ENCODE measurements at regions not wholly inside any gene's neighbourhood (a gene's known extent, or its start where the extent isn't known, plus 50 kb on each side); places are given as distances from the start of the nearest gene placed in this dataset.
A peak's percentile ranks its signal among the peaks of the same experiment; 100 is the strongest.

GRCh38 chr1:36579039-36579438 lies 96.3 kb upstream of the CSF3R start:
- POLR2A ChIA-PET: no interaction called here
- Mint-ChIP-seq H3K36me3 (no peaks in the 10 kb centered on the region), H3K4me1 (no peaks in the 10 kb centered on the region), H3K27ac (no peak overlapping the region), H3K9me3 (no peaks in the 10 kb centered on the region), H3K27me3 (peaks cover 16% of the 10 kb centered on the region), H3K4me3 (no peak overlapping the region)
- ATAC-seq (ENCODE audit: low read depth): no peak
- no peak for DNase-seq

DNA sequence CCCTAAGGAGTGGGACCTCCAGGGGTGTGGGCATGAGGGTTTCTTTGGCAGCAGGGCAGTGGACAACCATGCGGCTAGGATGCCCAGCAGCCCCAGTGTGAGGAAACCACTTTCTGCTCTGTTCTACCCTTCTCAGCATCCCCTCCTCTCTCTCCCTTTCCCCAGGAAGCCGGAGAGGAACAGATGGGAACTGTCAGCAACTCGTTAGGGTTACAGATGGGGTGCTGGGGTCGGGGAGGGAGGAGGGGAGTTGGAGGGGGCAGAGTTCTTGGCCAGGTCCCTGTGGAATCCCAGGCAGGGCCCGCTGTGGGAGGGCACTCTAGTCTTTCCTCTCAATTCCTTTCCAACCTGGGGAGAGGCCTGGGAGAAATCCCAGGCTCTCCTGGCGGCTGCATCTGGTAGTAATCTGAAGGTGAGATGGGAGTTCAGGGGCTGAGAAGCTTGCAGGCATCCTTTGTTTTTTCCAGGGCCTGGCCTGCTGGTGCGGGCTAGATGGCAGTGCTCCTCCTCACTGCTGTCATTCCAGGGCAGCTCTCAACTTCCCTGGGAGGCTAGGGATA lies 93.9 kb upstream of the CSF3R start:
- H3K27ac Mint-ChIP-seq: no peak overlapping the region
- H3K27me3 Mint-ChIP-seq: peaks cover 17% of the 10 kb centered on the region
- H3K36me3 Mint-ChIP-seq: no peaks in the 10 kb centered on the region
- no peaks in the 10 kb centered on the region for H3K9me3 Mint-ChIP-seq
- ATAC-seq (ENCODE audit: low read depth): no peak
- H3K4me3 Mint-ChIP-seq: no peak overlapping the region
- no peak for DNase-seq
- POLR2A ChIA-PET: no interaction called here
- no peaks in the 10 kb centered on the region for H3K4me1 Mint-ChIP-seq

GRCh38 chr1:36576118-36576517 lies 93.4 kb upstream of the CSF3R start:
- Mint-ChIP-seq H3K4me1 (no peaks in the 10 kb centered on the region), H3K27me3 (peaks cover 17% of the 10 kb centered on the region), H3K9me3 (no peaks in the 10 kb centered on the region), H3K27ac (no peak overlapping the region), H3K36me3 (no peaks in the 10 kb centered on the region), H3K4me3 (no peak overlapping the region)
- ATAC-seq (ENCODE audit: low read depth) (no peak), DNase-seq (peak; percentile 63)
- POLR2A ChIA-PET: no interaction called here

GRCh38 chr1:36573445-36573844 lies 90.7 kb upstream of the CSF3R start:
- Mint-ChIP-seq H3K9me3 (no peaks in the 10 kb centered on the region), H3K27me3 (peaks cover 11% of the 10 kb centered on the region), H3K36me3 (no peaks in the 10 kb centered on the region), H3K4me3 (no peak overlapping the region), H3K4me1 (no peaks in the 10 kb centered on the region), H3K27ac (no peak overlapping the region)
- POLR2A ChIA-PET: no interaction called here
- ATAC-seq (ENCODE audit: low read depth): no peak
- no peak for DNase-seq

- Mint-ChIP-seq H3K27me3 (peaks cover 11% of the 10 kb centered on the region), H3K9me3 (no peaks in the 10 kb centered on the region), H3K4me1 (no peaks in the 10 kb centered on the region), H3K36me3 (no peaks in the 10 kb centered on the region), H3K4me3 (no peak overlapping the region), H3K27ac (no peak overlapping the region)
- ATAC-seq (ENCODE audit: low read depth) (no peak), DNase-seq (no peak)
- POLR2A ChIA-PET: no interaction called here
These were observed 90.2 kb upstream of the CSF3R start for GRCh38 chr1:36572906-36573305.

DNA sequence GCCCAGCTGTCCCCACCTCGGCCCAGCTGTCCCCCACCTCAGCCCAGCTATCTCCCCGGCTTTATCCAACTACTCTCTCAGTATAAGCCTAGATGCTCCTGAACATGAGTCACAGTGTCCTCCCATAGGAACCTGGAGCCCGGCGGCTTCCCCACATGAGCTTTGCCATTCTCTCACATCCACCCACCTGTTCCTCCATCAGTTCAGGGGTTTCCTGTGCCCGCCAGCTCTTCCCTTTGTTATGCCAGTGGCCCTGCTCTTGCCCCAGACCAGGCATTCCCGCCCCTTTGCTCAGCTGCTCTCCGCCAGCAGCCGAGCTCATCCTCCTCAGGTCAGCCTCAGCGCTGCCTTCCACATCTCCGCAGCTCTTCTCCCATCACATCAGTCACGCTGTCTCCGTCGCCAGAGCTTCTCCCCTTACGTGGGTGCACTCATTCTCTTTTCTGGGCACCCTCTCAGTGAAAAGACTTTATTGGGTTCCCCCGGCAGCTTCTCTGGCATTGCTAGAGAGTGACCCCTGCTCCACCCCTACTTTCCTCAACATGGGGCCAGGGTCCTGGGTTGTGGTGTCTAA lies 89.5 kb upstream of the CSF3R start:
- Mint-ChIP-seq H3K4me3 (no peak overlapping the region), H3K27me3 (peaks cover 11% of the 10 kb centered on the region), H3K27ac (no peak overlapping the region), H3K9me3 (no peaks in the 10 kb centered on the region), H3K4me1 (no peaks in the 10 kb centered on the region), H3K36me3 (no peaks in the 10 kb centered on the region)
- DNase-seq (no peak), ATAC-seq (ENCODE audit: low read depth) (no peak)
- POLR2A ChIA-PET: no interaction called here

- no peak overlapping the region for H3K4me3 Mint-ChIP-seq
- no peaks in the 10 kb centered on the region for H3K36me3 Mint-ChIP-seq
- H3K27me3 Mint-ChIP-seq: peaks cover 11% of the 10 kb centered on the region
- POLR2A ChIA-PET: no interaction called here
- no peaks in the 10 kb centered on the region for H3K4me1 Mint-ChIP-seq
- no peak overlapping the region for H3K27ac Mint-ChIP-seq
- no peaks in the 10 kb centered on the region for H3K9me3 Mint-ChIP-seq
- ATAC-seq (ENCODE audit: low read depth): no peak
- DNase-seq: no peak
These were observed 88.4 kb upstream of the CSF3R start for GRCh38 chr1:36571106-36571505.

GRCh38 chr1:36570478-36571060 lies 87.9 kb upstream of the CSF3R start:
- no peak overlapping the region for H3K27ac Mint-ChIP-seq
- H3K4me1 Mint-ChIP-seq: no peaks in the 10 kb centered on the region
- H3K36me3 Mint-ChIP-seq: no peaks in the 10 kb centered on the region
- no peak overlapping the region for H3K4me3 Mint-ChIP-seq
- POLR2A ChIA-PET: no interaction called here
- DNase-seq (no peak), ATAC-seq (ENCODE audit: low read depth) (no peak)
- no peaks in the 10 kb centered on the region for H3K9me3 Mint-ChIP-seq
- H3K27me3 Mint-ChIP-seq: peaks cover 11% of the 10 kb centered on the region

DNA sequence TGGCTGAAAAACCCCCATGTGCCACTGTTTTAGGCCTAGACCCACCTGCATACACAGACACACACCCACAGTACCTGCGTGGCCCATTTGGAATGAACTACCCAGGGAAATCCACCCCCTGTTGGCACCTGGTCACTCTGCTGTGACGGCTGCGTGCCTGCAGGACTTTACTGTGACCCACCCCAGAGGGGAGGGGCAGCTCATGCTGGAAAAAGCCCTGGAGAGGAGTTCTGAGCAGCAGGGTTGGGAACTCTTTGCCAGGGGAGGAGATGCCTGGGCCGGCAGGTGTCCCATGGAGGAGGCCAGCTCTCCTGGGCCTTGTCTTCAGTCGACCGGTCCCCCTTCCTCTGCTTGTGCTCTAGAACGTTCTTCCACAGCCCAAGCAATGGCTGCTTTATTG lies 87.3 kb upstream of the CSF3R start:
- Mint-ChIP-seq H3K4me3 (no peak overlapping the region), H3K27ac (no peak overlapping the region), H3K4me1 (no peaks in the 10 kb centered on the region), H3K27me3 (peaks cover 8% of the 10 kb centered on the region), H3K36me3 (no peaks in the 10 kb centered on the region), H3K9me3 (no peaks in the 10 kb centered on the region)
- DNase-seq (no peak), ATAC-seq (ENCODE audit: low read depth) (no peak)
- POLR2A ChIA-PET: no interaction called here

DNA sequence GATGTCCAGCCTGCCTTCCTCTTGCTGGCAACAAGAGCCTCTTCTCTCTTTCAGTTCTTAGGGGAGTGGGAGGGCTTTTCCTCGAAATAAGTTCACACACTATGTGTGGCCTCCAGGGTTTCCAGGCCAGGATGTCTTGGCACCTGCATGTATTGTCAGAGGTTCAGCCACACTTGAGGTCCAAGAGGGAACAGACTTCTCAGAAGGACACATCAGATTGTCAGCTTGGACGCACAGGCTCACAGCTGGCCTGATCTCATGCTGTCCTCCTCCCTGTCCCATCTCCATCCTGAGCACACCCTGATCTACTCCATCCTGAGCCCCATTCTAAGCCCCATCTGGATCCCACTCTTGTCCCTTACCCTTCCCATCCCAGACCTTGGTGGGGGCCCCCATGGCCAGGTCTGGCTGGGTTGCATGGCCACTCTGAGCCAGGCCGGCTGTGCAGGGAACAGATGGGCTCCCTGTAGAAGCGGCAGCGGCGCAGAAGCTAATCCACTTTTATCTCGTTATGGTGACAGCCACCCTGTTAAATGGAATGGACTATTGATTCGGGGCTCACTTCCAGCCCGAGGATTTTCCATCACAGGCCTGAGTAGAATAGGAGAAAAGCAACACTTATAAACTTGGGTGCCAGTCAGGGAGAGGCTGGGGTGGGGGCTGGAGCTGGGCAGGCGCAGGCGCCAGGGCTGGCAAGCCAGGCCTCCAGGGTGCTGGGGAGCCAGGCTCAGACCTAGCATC lies 85.1 kb upstream of the CSF3R start:
- no peak overlapping the region for H3K4me3 Mint-ChIP-seq
- DNase-seq (no peak), ATAC-seq (ENCODE audit: low read depth) (no peak)
- no peaks in the 10 kb centered on the region for H3K36me3 Mint-ChIP-seq
- POLR2A ChIA-PET: no interaction called here
- no peaks in the 10 kb centered on the region for H3K9me3 Mint-ChIP-seq
- H3K27ac Mint-ChIP-seq: no peak overlapping the region
- H3K27me3 Mint-ChIP-seq: peaks cover 6% of the 10 kb centered on the region
- H3K4me1 Mint-ChIP-seq: no peaks in the 10 kb centered on the region

DNA sequence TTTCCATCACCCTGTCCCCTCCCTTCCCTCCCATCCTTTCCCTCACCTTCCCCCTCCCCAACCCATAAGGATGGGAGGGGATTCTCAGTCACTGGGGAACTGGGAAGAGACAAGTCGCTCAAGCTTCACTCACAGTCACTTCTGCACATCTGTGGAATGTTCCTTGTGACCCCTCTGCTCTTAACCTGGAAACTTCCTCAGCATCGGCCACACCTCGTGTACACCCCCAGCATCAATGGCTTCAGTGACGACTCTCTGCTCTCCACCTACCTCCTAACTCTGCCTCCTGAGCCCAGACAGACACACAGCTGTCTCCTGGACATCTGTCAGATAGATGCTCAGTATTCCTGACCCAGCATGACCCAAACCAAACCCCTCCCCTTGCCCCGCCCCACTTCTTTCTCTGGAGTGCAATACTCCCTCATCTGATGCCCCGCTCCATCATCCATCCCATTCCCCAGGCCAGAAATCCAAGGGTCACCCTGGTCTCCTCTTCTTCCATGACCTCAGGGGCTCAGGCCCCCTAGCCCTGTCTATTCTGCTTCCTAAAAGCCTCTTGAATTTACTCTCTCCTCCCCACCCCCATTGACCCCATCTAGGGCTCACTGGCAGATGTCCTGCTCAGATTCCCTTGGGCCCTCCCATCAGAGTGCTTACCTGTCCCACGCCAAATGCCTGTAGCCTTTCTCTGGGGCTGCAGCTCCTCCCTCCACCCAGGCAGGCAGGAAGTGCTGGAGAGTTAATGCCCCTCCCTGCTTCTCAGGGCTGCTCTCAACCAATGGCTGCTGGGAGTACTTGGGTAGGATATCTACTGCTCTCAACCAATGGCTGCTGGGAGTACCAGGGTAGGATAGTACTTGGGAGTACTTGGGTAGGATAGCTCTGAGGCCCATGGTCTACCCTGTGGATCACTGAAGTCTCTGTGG lies 83.1 kb upstream of the CSF3R start:
- no peak for ATAC-seq (ENCODE audit: low read depth)

DNA sequence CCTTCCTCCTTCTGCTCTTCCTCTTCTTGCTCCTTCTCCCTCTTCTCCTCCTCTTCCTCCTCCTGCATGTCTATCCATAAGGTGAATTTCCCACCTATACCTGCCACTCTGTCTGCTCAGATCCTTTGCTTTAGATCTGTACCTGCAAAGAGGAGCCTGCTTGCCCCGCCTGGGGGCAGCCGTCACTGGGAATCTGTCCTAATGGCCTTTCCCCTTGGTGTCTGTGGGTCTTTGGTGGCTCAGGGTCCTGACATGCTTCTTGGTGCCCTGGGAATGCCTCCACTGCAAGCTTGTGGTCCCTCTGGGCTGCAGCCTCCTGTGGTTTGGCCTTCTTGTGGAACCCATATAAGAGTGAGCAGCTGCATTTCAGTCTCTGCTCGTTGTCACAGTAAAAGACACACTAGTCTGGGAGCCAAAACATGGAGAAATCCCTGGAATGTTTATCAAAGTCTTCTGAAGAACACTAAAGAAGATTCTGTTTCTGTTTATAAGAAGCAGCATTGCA lies 79.5 kb upstream of the CSF3R start:
- no peaks in the 10 kb centered on the region for H3K36me3 Mint-ChIP-seq
- H3K27me3 Mint-ChIP-seq: peaks cover 8% of the 10 kb centered on the region
- H3K9me3 Mint-ChIP-seq: no peaks in the 10 kb centered on the region
- peak; percentile 9 for DNase-seq
- H3K4me3 Mint-ChIP-seq: no peak overlapping the region
- no peaks in the 10 kb centered on the region for H3K4me1 Mint-ChIP-seq
- no peak for ATAC-seq (ENCODE audit: low read depth)
- no peak overlapping the region for H3K27ac Mint-ChIP-seq
- POLR2A ChIA-PET: no interaction called here

More for the DNA sequence above, 83.1 kb upstream of the CSF3R start:
- Mint-ChIP-seq H3K9me3 (no peaks in the 10 kb centered on the region), H3K4me1 (no peaks in the 10 kb centered on the region), H3K27me3 (peaks cover 6% of the 10 kb centered on the region), H3K36me3 (no peaks in the 10 kb centered on the region), H3K4me3 (no peak overlapping the region), H3K27ac (no peak overlapping the region)
- DNase-seq: no peak
- POLR2A ChIA-PET: no interaction called here

GRCh38 chr1:36561361-36561724 lies 78.6 kb upstream of the CSF3R start:
- Mint-ChIP-seq H3K27me3 (peaks cover 8% of the 10 kb centered on the region), H3K4me3 (no peak overlapping the region), H3K9me3 (no peaks in the 10 kb centered on the region), H3K4me1 (no peaks in the 10 kb centered on the region), H3K36me3 (no peaks in the 10 kb centered on the region), H3K27ac (no peak overlapping the region)
- POLR2A ChIA-PET: no interaction called here
- no peak for ATAC-seq (ENCODE audit: low read depth)
- peak; percentile 8 for DNase-seq
